ENCODE measurements at regions not wholly inside any gene's neighbourhood (a gene's known extent, or its start where the extent isn't known, plus 50 kb on each side); places are given as distances from the start of the nearest gene placed in this dataset.

DNA sequence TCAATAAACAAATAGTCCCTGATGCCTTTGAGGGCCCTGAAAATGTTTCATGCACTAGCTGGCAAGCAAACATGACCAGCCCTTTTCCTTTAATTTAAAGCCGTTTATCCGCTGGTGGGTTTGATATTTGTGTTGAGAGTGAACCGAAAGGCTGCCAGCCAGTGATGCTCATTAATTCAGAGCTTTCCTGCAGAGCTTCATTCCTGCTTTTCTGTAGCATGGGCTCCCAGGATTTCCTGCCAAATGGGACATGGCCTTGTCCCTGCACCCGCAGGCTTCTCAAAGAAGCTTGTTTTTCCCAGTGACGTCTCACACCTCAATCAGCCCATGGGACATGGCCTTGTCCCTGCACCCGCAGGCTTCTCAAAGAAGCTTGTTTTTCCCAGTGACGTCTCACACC, 219.6 kb downstream of the MTHFS start:
- no peak for TF ChIP-seq CTCF (IDR thresholded peaks at IDR 0.05)
- Histone ChIP-seq H3K9me3 (no peaks in the 10 kb centered on the region), H3K27me3 (ENCODE audit: insufficient read depth in 3 of 3, low read length in 2 of 3) (peaks cover 2 to 4% (median 3%) of the 10 kb centered on the region in 3 donors), H3K27ac (no peak overlapping the region), H3K36me3 (ENCODE audit: insufficient read depth in 1 of 2, low read depth in 1 of 2) (no peaks in the 10 kb centered on the region), H3K4me1 (no peaks in the 10 kb centered on the region), H3K4me3 (no peak overlapping the region)
- WGBS, 3 donors: 47 to 50% (median 48%) methylated on average over 7 of the region's 7 CpGs
- DNase-seq: no peak
- intact Hi-C loops (cut with DNase I): no loop called here
- ATAC-seq: no peak

GRCh38 chr15:79678032-79678701, 218.6 kb downstream of the MTHFS start:
- intact Hi-C loops (cut with DNase I): no loop called here
- no peak overlapping the region for H3K27ac ChIP-seq
- no peaks in the 10 kb centered on the region for H3K9me3 ChIP-seq
- no peak for ATAC-seq
- peaks cover 0 to 2% (median 0%) of the 10 kb centered on the region in 3 donors for H3K27me3 ChIP-seq (ENCODE audit: insufficient read depth in 3 of 3, low read length in 2 of 3)
- H3K4me3 ChIP-seq: no peak overlapping the region
- H3K36me3 ChIP-seq (ENCODE audit: insufficient read depth in 1 of 2, low read depth in 1 of 2): no peaks in the 10 kb centered on the region
- no peak for DNase-seq
- no peaks in the 10 kb centered on the region for H3K4me1 ChIP-seq
- no peak for TF ChIP-seq CTCF (IDR thresholded peaks at IDR 0.05)
- 88 to 93% (median 91%) methylated on average over 1 of the region's 1 CpG for WGBS, 3 donors

GRCh38 chr15:79680720-79681119, 216.1 kb downstream of the MTHFS start:
- Histone ChIP-seq H3K27ac (no peak overlapping the region), H3K4me1 (no peaks in the 10 kb centered on the region), H3K9me3 (no peaks in the 10 kb centered on the region), H3K36me3 (ENCODE audit: insufficient read depth in 1 of 2, low read depth in 1 of 2) (no peaks in the 10 kb centered on the region), H3K27me3 (ENCODE audit: insufficient read depth in 3 of 3, low read length in 2 of 3) (peaks cover 0 to 2% (median 0%) of the 10 kb centered on the region in 3 donors), H3K4me3 (no peak overlapping the region)
- TF ChIP-seq CTCF (IDR thresholded peaks at IDR 0.05): no peak
- intact Hi-C loops (cut with DNase I): no loop called here
- no peak for DNase-seq
- 61 to 73% (median 69%) methylated on average over 5 of the region's 5 CpGs for WGBS, 3 donors
- ATAC-seq: no peak

- peaks cover 0 to 4% (median 0%) of the 10 kb centered on the region in 3 donors for H3K27me3 ChIP-seq (ENCODE audit: insufficient read depth in 3 of 3, low read length in 2 of 3)
- no peak overlapping the region for H3K4me3 ChIP-seq
- WGBS, 3 donors: 2 to 7% (median 2%) methylated on average over 3 of the region's 3 CpGs
- peak in 1 of 4 donors; percentile 30 for ATAC-seq
- no peaks in the 10 kb centered on the region for H3K4me1 ChIP-seq
- no peak overlapping the region for H3K27ac ChIP-seq
- H3K9me3 ChIP-seq: no peaks in the 10 kb centered on the region
- no peaks in the 10 kb centered on the region for H3K36me3 ChIP-seq (ENCODE audit: insufficient read depth in 1 of 2, low read depth in 1 of 2)
- intact Hi-C loops (cut with DNase I): no loop called here
- DNase-seq: peak in 1 of 2 donors; percentile 27
- no peak for TF ChIP-seq CTCF (IDR thresholded peaks at IDR 0.05)
These were observed 214.5 kb downstream of the MTHFS start for GRCh38 chr15:79682285-79682684.

DNA sequence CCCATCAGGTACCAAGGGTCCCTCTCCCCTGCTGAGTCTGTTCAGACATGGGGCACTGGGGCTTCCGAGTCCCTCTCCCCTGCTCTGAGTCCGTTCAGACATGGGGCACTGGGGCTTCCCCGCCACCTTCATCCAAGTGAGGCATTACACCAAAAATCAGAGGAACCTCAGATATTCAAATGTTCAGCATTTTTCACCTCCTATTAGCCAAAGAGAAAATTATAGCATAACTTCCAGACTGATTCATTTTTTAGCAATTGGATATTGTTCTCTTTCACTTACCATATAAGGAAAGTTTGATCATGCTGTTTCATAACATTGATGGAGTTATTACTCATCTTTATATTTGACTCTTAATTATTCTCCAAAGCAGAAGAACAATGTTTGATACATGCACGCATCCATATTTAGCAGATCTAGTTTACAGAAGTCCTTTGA, 213.9 kb downstream of the MTHFS start:
- no peaks in the 10 kb centered on the region for H3K36me3 ChIP-seq (ENCODE audit: insufficient read depth in 1 of 2, low read depth in 1 of 2)
- no peaks in the 10 kb centered on the region for H3K9me3 ChIP-seq
- TF ChIP-seq CTCF (IDR thresholded peaks at IDR 0.05): no peak
- no peak overlapping the region for H3K4me3 ChIP-seq
- ATAC-seq (no peak), DNase-seq (no peak)
- peaks cover 0 to 4% (median 0%) of the 10 kb centered on the region in 3 donors for H3K27me3 ChIP-seq (ENCODE audit: insufficient read depth in 3 of 3, low read length in 2 of 3)
- 61 to 71% (median 63%) methylated on average over 4 of the region's 4 CpGs for WGBS, 3 donors
- intact Hi-C loops (cut with DNase I): no loop called here
- H3K27ac ChIP-seq: no peak overlapping the region
- no peaks in the 10 kb centered on the region for H3K4me1 ChIP-seq
